ENCODE measurements at regions not wholly inside any gene's neighbourhood (a gene's known extent, or its start where the extent isn't known, plus 50 kb on each side); places are given as distances from the start of the nearest gene placed in this dataset.

DNA sequence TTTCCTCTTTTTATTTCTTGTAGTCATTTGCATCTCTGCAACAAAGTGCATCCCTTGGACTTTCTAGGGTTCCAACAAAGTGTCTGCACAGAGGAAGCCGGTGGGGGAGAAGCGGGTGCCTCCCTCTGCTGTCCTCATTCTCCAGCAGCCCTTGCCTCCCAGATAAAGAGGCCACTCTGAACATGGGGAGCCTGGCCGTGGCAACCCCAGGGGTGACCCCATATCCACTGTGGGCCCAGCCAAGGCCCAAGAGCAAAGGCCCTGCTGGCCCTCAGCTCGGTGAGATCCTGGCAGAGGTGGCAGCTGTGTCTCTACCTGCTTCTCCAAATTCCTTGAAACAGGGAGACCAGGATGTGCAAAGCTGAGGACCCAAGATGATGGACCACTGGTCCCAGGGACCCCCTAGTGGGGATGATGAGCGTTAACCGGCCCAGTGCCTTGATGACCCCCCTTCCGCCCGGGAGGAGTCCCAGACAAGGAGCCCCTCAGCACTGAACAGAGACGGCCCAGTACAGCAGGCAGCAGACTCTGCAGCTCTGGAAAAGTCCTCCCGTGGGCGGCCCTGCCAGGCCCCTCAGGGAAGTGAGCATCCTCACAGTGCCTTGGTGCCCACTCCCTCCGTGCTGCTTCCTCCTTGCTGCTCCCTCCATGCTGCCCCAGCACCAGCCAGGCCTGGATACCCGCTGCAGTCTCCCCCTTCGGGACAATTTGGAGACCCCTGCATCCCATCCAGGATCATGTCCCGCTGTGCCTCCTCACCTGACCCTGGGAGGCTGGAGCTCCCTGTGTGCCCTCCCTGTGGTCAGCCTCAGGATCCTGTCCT, 62.5 kb downstream of the MRPL36 start:
- ATAC-seq (no peak), DNase-seq (ENCODE audit: low read depth, low spot score) (no peak)
- Histone ChIP-seq H3K27ac (ENCODE audit: low read depth, low read length) (no peak overlapping the region), H3K4me2 (ENCODE audit: low read length) (no peak overlapping the region), H3K79me2 (ENCODE audit: insufficient read depth, low read length) (no peaks in the 10 kb centered on the region), H2AFZ (ENCODE audit: low read depth, low read length, poor library complexity, severe bottlenecking) (no peak overlapping the region), H3K4me3 (replicated peaks in 1 of 2; ENCODE audit: low read depth in 1 of 2, low read length in 2 of 2) (no peak overlapping the region), H3K9me2 (ENCODE audit: insufficient read depth) (no peaks in the 10 kb centered on the region), H3K4me1 (ENCODE audit: control insufficient read depth in 1 of 2, insufficient read depth in 2 of 2, low read length in 2 of 2) (no peaks in the 10 kb centered on the region), H3K36me3 (ENCODE audit: control insufficient read depth in 1 of 2, insufficient read depth in 2 of 2, low read length in 2 of 2) (no peaks in the 10 kb centered on the region), H3K9me3 (ENCODE audit: control insufficient read depth in 1 of 2, insufficient read depth in 1 of 2, low read depth in 1 of 2, low read length in 2 of 2) (peaks cover 0 to 5% of the 10 kb centered on the region in 2 experiments; a peak in 1 of 4 replicates), H3K27me3 (ENCODE audit: insufficient read depth, low read length) (peaks cover 15% of the 10 kb centered on the region; the same call in 1 of the 2 replicates), H4K20me1 (ENCODE audit: insufficient read depth) (no peaks in the 10 kb centered on the region), H3K9ac (ENCODE audit: low read length) (no peak overlapping the region)
- no peak for TF ChIP-seq POLR2A (IDR thresholded peaks at IDR 0.05; ENCODE audit: borderline replicate concordance, extremely low read depth, insufficient read depth, insufficient read length)
- no peak for TF ChIP-seq SIN3A (IDR thresholded peaks at IDR 0.05; ENCODE audit: low read depth)
- TF ChIP-seq, protein P1, sequence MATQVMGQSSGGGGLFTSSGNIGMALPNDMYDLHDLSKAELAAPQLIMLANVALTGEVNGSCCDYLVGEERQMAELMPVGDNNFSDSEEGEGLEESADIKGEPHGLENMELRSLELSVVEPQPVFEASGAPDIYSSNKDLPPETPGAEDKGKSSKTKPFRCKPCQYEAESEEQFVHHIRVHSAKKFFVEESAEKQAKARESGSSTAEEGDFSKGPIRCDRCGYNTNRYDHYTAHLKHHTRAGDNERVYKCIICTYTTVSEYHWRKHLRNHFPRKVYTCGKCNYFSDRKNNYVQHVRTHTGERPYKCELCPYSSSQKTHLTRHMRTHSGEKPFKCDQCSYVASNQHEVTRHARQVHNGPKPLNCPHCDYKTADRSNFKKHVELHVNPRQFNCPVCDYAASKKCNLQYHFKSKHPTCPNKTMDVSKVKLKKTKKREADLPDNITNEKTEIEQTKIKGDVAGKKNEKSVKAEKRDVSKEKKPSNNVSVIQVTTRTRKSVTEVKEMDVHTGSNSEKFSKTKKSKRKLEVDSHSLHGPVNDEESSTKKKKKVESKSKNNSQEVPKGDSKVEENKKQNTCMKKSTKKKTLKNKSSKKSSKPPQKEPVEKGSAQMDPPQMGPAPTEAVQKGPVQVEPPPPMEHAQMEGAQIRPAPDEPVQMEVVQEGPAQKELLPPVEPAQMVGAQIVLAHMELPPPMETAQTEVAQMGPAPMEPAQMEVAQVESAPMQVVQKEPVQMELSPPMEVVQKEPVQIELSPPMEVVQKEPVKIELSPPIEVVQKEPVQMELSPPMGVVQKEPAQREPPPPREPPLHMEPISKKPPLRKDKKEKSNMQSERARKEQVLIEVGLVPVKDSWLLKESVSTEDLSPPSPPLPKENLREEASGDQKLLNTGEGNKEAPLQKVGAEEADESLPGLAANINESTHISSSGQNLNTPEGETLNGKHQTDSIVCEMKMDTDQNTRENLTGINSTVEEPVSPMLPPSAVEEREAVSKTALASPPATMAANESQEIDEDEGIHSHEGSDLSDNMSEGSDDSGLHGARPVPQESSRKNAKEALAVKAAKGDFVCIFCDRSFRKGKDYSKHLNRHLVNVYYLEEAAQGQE (IDR thresholded peaks at IDR 0.05; ENCODE audit: low read depth), result no peak
- TF ChIP-seq, protein P2, sequence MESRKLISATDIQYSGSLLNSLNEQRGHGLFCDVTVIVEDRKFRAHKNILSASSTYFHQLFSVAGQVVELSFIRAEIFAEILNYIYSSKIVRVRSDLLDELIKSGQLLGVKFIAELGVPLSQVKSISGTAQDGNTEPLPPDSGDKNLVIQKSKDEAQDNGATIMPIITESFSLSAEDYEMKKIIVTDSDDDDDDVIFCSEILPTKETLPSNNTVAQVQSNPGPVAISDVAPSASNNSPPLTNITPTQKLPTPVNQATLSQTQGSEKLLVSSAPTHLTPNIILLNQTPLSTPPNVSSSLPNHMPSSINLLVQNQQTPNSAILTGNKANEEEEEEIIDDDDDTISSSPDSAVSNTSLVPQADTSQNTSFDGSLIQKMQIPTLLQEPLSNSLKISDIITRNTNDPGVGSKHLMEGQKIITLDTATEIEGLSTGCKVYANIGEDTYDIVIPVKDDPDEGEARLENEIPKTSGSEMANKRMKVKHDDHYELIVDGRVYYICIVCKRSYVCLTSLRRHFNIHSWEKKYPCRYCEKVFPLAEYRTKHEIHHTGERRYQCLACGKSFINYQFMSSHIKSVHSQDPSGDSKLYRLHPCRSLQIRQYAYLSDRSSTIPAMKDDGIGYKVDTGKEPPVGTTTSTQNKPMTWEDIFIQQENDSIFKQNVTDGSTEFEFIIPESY (IDR thresholded peaks at IDR 0.05; ENCODE audit: extremely low read depth, insufficient replicate concordance, low read length), result no peak
- no peak for TF ChIP-seq CBX3 (IDR thresholded peaks at IDR 0.05; ENCODE audit: low read depth)
- TF ChIP-seq, protein P3, sequence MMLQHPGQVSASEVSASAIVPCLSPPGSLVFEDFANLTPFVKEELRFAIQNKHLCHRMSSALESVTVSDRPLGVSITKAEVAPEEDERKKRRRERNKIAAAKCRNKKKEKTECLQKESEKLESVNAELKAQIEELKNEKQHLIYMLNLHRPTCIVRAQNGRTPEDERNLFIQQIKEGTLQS (IDR thresholded peaks at IDR 0.05), result no peak
- TF ChIP-seq FOSL1 (IDR thresholded peaks at IDR 0.05; ENCODE audit: low read depth), result no peak
- no peak for TF ChIP-seq YY1 (IDR thresholded peaks at IDR 0.05; ENCODE audit: extremely low read depth, insufficient replicate concordance, low read depth, low read length)
- no peak for TF ChIP-seq TCF7L2 (IDR thresholded peaks at IDR 0.05; ENCODE audit: borderline replicate concordance, extremely low read depth, insufficient read depth, insufficient read length)
- TF ChIP-seq ELF1 (IDR thresholded peaks at IDR 0.05; ENCODE audit: borderline replicate concordance, low read depth), result no peak
- no peak for TF ChIP-seq POLR2AphosphoS5 (IDR thresholded peaks at IDR 0.05; ENCODE audit: low read depth, low read length)
- no peak for TF ChIP-seq RAD21 (IDR thresholded peaks at IDR 0.05; ENCODE audit: low read depth)
- TF ChIP-seq EGR1 (IDR thresholded peaks at IDR 0.05; ENCODE audit: low read depth), result no peak
- no peak for TF ChIP-seq JUND (IDR thresholded peaks at IDR 0.05)
- TF ChIP-seq SP1 (IDR thresholded peaks at IDR 0.05; ENCODE audit: low read depth), result no peak
- no peak for TF ChIP-seq ZFX (IDR thresholded peaks at IDR 0.05)
- no peak for TF ChIP-seq ZNF274 (IDR thresholded peaks at IDR 0.05; ENCODE audit: low read depth, low read length)
- TF ChIP-seq, protein P4, sequence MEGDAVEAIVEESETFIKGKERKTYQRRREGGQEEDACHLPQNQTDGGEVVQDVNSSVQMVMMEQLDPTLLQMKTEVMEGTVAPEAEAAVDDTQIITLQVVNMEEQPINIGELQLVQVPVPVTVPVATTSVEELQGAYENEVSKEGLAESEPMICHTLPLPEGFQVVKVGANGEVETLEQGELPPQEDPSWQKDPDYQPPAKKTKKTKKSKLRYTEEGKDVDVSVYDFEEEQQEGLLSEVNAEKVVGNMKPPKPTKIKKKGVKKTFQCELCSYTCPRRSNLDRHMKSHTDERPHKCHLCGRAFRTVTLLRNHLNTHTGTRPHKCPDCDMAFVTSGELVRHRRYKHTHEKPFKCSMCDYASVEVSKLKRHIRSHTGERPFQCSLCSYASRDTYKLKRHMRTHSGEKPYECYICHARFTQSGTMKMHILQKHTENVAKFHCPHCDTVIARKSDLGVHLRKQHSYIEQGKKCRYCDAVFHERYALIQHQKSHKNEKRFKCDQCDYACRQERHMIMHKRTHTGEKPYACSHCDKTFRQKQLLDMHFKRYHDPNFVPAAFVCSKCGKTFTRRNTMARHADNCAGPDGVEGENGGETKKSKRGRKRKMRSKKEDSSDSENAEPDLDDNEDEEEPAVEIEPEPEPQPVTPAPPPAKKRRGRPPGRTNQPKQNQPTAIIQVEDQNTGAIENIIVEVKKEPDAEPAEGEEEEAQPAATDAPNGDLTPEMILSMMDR (IDR thresholded peaks at IDR 0.05 in 2 of 3, conservative IDR thresholded peaks at IDR 0.05 in 1 of 3; ENCODE audit: borderline replicate concordance in 1 of 3, insufficient read depth in 1 of 3, low read depth in 2 of 3, low read length in 2 of 3), result no peak; a peak in 1 of 6 replicates
- TF ChIP-seq SRF (IDR thresholded peaks at IDR 0.05; ENCODE audit: low read depth), result no peak
- no peak for TF ChIP-seq EZH2phosphoT487 (IDR thresholded peaks at IDR 0.05; ENCODE audit: borderline replicate concordance)
- CTCF ChIA-PET, result no interaction called here
- intact Hi-C loops (cut with micrococcal nuclease), result no loop called here
- RAD21 ChIA-PET (ENCODE audit: low non-redundant PET in 1 of 2, low total read pairs in 2 of 2, uncharacterized antibody in 2 of 2, unreplicated experiment in 2 of 2), result no interaction called here
- BruUV-seq (replicated peaks), result no TSS peak
- POLR2A ChIA-PET, result no interaction called here
